ENCODE measurements at regions not wholly inside any gene's neighbourhood (a gene's known extent, or its start where the extent isn't known, plus 50 kb on each side); places are given as distances from the start of the nearest gene placed in this dataset.

GRCh38 chr13:31063772-31064171, 97.9 kb downstream of the HSPH1 start:
- Histone ChIP-seq H3K27me3 (no peaks in the 10 kb centered on the region), H3K4me1 (replicated peaks in 1 of 2) (no peaks in the 10 kb centered on the region), H3K9me3 (replicated peaks in 1 of 3) (no peaks in the 10 kb centered on the region), H3K4me3 (no peak overlapping the region), H3K36me3 (replicated peaks in 1 of 2) (no peaks in the 10 kb centered on the region), H3K27ac (no peak overlapping the region)
- DNase-seq: no peak
- intact Hi-C loops (cut with DNase I): no loop called here
- TF ChIP-seq, protein P1, sequence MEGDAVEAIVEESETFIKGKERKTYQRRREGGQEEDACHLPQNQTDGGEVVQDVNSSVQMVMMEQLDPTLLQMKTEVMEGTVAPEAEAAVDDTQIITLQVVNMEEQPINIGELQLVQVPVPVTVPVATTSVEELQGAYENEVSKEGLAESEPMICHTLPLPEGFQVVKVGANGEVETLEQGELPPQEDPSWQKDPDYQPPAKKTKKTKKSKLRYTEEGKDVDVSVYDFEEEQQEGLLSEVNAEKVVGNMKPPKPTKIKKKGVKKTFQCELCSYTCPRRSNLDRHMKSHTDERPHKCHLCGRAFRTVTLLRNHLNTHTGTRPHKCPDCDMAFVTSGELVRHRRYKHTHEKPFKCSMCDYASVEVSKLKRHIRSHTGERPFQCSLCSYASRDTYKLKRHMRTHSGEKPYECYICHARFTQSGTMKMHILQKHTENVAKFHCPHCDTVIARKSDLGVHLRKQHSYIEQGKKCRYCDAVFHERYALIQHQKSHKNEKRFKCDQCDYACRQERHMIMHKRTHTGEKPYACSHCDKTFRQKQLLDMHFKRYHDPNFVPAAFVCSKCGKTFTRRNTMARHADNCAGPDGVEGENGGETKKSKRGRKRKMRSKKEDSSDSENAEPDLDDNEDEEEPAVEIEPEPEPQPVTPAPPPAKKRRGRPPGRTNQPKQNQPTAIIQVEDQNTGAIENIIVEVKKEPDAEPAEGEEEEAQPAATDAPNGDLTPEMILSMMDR (IDR thresholded peaks at IDR 0.05): no peak
- no peak for TF ChIP-seq POLR2A (IDR thresholded peaks at IDR 0.05)
- 62 to 77% (median 68%) methylated on average over 1 of the region's 1 CpG for whole genome bisulfite sequencing, 4 donors

- intact Hi-C loops (cut with DNase I): no loop called here
- DNase-seq: no peak
- Histone ChIP-seq H3K4me1 (replicated peaks in 1 of 2) (no peaks in the 10 kb centered on the region), H3K4me3 (no peak overlapping the region), H3K27me3 (no peaks in the 10 kb centered on the region), H3K27ac (no peak overlapping the region), H3K36me3 (replicated peaks in 1 of 2) (no peaks in the 10 kb centered on the region), H3K9me3 (replicated peaks in 1 of 3) (no peaks in the 10 kb centered on the region)
- no peak for TF ChIP-seq POLR2A (IDR thresholded peaks at IDR 0.05)
- TF ChIP-seq, protein P1 (IDR thresholded peaks at IDR 0.05): no peak
- 62 to 73% (median 67%) methylated on average over 5 to 7 of the region's 7 CpGs for WGBS, 4 donors
These were observed 101.0 kb downstream of the HSPH1 start for GRCh38 chr13:31060655-31061054.

DNA sequence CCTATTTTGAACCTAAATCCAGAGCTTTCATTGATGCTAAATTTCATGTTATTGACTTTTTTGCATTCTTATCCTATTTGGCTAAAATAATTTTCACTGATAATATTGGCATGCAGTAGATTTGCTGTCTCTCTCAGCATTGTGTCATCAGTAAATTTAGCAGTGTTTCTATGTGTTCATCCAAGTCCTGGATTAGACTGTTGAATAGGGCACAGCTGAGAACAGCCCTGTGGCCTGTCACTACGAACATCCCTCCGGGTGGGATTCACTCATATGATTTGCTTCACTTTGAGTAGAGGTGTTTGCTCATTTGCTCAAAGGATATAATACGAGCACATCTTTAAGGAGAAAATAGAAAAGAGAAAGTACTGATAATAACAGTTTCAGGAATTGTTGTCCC, 101.5 kb downstream of the HSPH1 start:
- Histone ChIP-seq H3K4me3 (no peak overlapping the region), H3K4me1 (replicated peaks in 1 of 2) (no peaks in the 10 kb centered on the region), H3K9me3 (replicated peaks in 1 of 3) (no peaks in the 10 kb centered on the region), H3K36me3 (replicated peaks in 1 of 2) (no peaks in the 10 kb centered on the region), H3K27ac (no peak overlapping the region), H3K27me3 (no peaks in the 10 kb centered on the region)
- 81 to 88% (median 87%) methylated on average over 3 of the region's 3 CpGs for WGBS, 4 donors
- intact Hi-C loops (cut with DNase I): no loop called here
- DNase-seq: no peak
- no peak for TF ChIP-seq POLR2A (IDR thresholded peaks at IDR 0.05)
- TF ChIP-seq, protein P1 (IDR thresholded peaks at IDR 0.05): no peak

DNA sequence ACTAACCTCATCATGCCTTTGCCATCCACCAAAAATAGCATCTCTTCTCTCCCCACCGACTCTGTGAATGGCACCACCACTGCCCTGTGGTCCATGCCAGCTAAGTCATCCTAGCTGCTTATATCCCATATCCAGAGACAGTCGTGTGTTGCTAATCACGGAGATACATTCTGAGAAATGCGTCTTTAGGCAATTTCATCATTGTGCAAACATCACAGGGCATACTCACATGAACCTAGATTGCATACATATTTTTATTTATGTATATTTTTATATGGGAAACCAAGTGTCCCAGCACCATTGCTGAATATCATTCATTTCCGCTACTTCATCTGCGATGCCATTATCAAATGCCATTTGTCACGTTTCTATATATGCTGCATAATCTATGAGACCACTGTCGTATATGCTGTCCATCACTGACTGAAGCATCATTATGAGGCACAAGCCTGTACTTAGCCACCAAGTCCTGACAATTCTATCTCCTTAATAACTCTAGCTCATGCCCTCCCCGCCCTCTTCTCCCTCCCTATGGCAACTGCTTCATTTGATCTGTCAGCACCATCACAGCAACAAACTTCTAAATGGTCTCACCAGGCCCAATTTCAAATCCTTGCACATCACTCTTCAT, 104.2 kb downstream of the HSPH1 start:
- intact Hi-C loops (cut with DNase I): no loop called here
- no peaks in the 10 kb centered on the region for H3K9me3 ChIP-seq (replicated peaks in 1 of 3)
- no peak overlapping the region for H3K27ac ChIP-seq
- DNase-seq: no peak
- H3K36me3 ChIP-seq (replicated peaks in 1 of 2): no peaks in the 10 kb centered on the region
- TF ChIP-seq POLR2A (IDR thresholded peaks at IDR 0.05): no peak
- TF ChIP-seq, protein P1 (IDR thresholded peaks at IDR 0.05): no peak
- no peaks in the 10 kb centered on the region for H3K4me1 ChIP-seq (replicated peaks in 1 of 2)
- 90 to 92% (median 92%) methylated on average over 9 of the region's 9 CpGs for WGBS, 4 donors
- H3K4me3 ChIP-seq: no peak overlapping the region
- no peaks in the 10 kb centered on the region for H3K27me3 ChIP-seq
